HG03139 (cell line): ENCODE measurements at regions not wholly inside any gene's neighbourhood (a gene's known extent, or its start where the extent isn't known, plus 50 kb on each side); places are given as distances from the start of the nearest gene placed in this dataset.
"Not testable (repeated sequence)": the region's sequence is repeated elsewhere in the genome, so short reads cannot be mapped to it uniquely, and the experiment has no call there.

ENCODE experiments used
- ATAC-seq: cut with Tn5 transposase; IDR thresholded peaks from one replicate; pipeline ENCODE4 v1.9.1; 2021; ENCODE audit not compliant: unreplicated experiment

DNA sequence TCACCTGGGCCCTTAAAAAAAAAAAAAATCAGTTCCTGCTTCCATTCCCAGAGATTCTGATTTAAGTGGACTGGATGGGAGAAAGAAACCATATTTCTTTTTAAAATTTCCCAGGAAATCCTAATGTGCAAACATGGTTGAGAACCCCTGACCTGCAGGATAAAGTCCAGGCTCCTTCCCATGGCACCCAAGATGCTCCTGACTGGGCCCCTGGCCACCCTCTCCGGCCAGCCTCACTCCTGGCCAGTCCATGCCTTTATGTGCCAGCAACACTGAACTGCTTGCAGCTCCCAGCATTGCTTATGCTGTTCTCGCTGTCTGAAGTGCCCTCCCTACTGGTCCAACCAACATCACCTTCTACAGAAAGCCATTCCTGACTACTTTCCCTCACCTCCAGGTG is 93.9 kb downstream of the TEX35 start:
- ATAC-seq: no peak

DNA sequence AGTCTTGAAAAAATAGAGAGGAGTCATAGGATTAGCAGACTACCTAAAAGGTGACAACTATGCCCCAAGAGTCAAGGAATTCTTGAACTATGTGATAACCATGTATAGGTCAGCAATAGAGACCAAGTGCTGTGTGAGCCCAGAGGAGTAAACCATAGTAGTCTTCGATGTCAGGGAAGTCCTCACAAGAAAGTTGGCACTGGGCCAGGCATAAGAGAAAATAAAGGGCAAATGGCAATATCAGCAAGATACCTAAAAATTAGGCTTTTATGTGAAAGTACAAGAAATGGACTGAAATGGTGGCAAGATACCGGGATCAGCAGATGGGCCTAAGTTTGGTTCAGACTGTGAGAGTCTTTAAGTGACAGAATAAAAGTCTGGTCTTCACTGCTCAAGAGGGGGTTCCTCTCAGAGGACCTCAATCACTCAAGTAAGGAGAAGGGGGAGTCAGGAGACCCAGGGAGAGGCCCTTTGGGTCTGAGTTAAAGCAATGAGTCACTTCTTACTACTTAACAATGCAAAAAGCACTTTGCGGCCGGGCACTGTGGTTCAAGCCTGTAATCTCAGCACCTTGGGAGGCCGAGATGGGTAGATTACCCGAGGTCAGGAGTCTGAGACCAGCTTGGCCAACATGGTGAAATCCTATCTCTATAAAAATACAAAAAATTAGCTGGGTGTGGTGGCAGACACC is 95.0 kb downstream of the TEX35 start:
- peak; percentile 49 for ATAC-seq

DNA sequence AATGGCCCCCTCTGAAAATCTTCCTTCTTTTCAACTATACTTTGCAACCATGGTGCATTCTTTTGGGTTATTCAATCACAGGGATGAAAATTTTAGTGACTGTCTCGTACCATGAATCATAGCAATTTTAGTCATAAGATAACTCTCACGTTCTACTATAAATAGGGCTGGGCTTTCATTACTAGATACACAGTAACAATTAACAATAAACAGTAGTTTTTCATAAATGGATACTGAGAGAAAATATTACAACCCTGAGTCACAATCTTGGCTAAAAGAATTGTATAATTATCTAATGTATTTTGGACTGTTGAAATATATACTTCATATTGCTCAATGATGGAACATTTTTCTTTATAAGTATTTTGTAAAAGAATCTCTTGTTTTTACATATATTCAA is 96.1 kb downstream of the TEX35 start:
- ATAC-seq: no peak

DNA sequence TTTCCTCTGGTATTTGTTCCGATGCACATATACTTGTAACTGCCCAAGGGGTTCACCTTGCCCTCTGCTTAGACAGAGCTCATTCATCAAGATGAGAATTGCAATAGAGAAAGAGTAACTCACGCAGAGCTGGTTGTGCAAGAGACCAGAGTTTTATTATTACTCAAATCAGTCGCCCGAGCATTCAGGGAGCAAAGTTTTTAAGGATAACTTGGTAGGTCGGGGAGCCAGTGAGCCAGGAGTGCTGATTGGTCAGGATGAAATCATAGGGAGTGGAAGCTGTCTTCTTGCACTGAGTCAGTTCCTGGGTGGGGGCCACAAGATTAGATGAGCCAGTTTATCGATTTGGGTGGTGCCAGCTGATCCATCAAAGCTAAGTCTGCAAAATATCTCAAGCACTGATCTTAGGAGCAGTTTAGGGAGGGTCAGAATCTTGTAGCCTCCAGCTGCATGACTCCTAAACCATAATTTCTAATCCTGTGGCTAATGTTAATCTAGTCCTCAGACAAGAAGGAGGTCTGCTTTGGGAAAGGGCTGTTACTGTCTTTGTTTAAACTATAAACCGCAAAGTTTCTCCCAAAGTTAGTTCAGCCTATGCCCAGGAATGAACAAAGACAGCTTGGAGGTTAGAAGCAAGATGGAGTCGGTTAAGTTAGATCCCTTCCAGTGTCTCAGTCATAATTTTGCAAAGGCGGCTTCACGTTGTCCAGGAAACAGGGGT is 97.9 kb downstream of the TEX35 start:
- ATAC-seq: not testable (repeated sequence)

DNA sequence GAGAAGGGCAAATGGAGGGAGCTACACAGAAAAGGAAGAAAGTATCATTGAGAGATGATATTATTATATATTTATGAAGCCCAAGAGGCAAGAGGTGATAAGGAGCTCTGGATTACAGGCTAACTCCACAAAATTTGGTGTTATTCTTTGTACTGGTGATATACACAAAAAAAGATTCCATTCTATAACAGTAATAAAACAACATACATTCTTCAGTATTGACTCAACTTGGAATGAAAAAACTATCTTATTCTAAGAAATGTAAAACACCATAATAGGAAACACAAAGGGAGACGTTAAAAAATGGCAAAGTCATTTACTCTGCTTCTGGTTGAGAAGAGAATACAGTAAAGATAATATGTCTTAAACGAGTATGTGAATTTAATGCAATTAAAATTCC is 99.4 kb downstream of the TEX35 start:
- ATAC-seq: no peak

DNA sequence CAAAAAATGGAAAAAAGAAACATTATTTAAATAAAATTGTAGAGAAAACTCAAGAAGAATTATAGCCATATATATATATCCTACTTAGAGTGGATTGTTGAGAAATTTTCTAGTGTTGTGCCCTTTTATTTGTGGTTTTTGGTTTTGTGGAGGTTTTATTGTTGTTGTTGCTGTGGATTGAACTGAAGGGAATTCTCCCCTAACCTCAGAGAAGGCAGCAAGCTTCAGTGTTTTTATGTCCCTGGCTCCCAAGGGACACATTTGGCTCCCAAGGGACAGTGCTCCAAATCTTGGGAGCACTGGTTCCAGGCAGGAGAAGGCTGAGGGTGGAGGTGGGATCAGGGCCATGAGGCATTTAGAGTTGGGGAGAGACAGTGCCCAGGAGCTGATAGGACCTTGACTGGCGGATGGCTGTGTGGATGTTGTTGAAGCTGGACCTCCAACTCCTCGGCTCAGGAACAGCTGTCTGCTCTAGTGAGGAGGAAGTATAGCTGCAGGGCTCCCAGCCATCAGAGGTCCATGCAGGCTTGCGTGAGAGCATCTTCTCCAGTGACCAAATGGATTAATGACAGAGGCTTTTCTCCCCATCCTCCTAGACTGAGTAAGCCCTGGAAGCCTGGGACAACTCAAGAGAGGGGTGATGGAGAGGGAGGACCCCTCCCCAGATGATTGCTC is 100.5 kb downstream of the TEX35 start:
- no peak for ATAC-seq

DNA sequence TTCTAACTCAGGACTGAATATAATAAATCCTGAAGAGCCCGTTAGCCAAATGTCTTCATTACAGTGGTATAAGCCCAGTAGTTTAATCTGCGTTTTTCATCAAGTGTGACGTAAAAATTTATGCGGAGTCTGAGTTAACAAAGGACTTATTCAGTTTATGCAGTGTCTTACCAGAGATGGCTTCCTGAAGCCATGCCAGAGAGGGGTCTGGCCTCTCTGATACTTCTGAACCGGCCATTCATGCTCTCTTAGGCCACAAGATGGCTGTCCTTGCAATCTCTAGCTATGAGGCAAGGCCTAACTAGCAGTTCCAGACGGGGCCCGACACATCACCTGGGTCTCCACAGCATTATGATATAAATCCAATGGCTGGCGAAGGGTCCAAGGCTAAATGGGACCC is 101.4 kb downstream of the TEX35 start:
- no peak for ATAC-seq

DNA sequence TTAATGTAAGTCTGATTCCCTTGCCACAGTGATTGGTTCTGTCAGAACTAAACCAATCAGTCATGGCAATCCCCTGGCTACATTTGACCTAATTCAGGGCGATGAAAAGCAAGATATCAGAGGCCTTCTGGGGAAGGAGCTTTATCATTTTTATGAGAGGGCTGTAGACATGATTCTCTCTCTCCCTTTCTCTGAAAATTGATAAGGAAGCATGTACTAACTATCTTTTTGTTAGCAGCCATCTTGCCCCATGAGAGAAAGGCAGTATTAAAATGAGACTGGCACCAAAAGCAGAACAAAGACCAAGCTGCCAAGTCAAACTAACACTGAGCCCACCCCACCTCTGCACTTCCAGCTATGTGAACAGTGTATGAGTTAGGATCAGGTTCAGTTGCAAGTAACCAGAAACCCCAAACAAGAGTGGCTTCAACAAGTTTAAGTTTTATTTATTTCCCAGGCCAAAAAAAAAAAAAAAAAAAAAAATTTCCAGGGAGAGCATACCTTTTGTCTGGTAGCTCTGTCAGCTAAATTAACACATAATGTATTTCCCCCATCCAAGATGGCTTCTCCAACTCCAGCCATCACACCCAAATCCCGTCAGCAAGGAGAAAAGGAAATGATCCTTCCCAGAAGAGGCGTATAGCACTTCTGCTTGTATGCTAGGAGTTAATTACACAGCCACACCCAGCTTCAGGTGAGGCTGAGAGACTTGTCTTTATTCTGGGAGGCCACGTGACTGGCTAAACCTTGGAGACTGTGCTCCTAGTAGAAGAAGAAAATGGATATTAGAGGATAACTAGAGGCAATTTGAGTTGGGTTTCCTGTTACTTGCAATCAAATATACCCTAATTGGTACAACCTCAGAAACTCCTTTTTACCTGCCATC is 105.8 kb upstream of the RALGPS2 start:
- ATAC-seq: no peak

DNA sequence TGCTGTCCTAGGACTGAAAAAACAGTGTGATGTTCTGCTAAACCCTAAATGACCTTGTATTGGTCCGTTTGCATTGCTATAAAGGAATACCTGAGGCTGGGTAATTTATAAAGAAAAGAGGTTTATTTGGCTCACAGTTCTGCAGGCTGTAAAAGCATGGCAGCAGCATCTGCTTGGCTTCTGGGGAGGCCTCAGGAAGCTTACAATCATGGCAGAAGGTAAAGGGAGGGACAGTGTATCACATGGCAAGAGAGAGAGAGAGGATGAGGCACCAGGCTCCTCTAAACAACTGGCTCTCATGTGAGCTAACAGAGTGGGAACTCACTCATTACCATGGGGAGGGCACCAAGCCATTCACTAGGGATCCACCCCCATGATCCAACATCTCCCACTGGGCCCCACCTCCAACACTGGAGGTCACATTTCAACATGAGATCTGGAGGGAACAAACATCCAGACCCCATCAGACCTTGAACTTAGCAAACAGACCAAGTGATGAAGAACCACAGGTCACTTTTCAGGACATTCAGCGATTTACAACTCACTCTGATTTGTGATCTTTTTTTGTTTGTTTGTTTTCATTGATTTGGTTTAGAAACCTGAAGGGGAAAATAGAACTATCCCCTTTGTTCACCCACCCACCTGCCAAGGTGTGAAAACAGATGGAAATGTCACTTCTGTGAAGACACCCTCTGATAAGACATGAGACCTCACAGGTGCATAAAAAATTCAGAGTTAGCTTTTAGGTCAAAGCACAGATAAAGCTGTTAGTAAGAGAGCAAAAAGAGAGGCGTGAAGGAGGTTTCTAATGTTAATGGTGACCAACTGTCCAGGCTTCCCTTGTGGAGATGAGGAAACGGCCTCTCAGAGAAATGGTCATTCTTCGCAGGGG is 104.2 kb upstream of the RALGPS2 start:
- no peak for ATAC-seq

DNA sequence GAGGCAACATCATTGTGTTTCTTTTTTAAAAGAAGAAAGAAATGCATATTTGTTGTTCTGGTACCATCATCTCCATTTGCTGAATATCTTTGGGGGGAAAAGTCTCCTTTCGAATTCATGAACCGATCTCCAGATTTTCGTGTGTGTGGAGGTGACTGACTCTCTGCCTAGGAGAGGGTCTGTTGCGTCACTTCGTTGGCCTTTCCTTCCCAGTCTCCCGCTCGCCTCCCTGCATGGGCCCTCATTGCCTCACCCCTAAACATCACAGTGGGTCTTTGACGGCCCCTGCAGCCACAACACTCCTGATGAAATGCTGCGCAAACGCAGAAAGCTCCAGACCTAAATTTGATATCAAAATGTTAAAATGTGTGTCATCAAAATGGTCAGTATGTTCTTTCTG is 103.2 kb upstream of the RALGPS2 start:
- no peak for ATAC-seq

DNA sequence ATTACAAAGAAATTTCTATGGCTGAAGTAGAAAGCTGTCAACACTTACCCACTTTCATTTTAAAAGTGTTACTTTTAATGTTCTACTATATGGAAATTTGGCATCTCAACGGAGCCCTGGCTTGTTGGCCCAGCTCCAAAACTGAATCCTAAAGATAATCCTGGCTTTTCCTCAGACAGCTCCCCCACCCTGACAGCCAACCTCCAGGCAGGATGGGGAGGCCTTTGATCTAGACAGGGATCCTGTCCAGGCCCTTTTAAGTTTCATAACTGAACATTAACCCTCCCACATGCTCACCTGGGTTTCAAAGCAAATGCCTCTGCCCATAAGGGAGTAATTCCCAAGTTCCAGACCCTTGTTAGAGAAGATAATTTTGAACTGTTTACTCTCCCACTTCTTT is 99.3 kb upstream of the RALGPS2 start:
- no peak for ATAC-seq

DNA sequence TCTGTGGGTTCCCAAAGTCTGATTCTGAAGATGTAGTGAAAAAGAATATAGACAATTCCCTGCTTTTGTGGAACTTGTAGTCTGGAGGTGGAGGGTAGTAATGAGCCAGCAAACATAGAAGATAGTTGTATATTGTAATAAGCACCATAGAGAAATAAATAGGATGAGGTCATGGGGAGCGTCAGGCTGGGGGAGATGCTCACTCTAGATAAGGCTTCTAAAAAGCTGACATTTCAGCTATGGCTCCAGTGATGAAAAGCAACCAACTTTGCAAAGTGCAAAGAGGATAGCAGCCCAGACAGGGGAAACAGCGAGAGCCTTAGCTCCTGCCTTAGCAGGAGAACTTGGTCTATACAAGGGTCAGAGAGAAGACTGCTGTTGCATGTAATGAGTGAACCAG is 98.0 kb upstream of the RALGPS2 start:
- no peak for ATAC-seq

DNA sequence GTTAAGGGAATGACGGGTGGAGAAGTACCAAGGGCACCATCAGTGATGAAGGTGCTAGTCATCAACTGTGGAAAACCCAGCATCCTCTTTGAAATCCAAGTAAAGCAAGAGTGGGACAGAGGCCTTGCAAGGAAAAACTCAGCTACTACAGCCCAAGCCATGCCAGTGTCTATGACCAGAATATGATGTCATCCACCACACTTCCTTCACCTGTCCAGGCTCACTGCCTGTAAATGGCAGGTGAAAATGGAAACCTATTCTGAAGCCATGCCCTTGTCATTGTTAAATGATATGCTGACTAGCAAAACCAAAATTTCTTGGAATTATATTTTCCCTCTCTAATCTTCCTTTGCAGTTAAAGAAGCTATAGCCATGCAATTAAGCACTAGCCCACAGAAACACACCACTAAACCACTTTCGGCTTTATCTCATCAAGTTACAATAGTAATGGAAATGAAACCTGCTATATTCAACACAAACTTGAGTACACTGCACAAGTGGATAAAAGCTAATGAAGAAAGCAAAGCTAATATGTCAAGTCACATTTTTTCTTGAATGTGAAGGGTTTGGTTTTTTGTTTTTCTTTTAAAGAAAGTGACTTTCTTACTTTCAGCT is 96.3 kb upstream of the RALGPS2 start:
- no peak for ATAC-seq

DNA sequence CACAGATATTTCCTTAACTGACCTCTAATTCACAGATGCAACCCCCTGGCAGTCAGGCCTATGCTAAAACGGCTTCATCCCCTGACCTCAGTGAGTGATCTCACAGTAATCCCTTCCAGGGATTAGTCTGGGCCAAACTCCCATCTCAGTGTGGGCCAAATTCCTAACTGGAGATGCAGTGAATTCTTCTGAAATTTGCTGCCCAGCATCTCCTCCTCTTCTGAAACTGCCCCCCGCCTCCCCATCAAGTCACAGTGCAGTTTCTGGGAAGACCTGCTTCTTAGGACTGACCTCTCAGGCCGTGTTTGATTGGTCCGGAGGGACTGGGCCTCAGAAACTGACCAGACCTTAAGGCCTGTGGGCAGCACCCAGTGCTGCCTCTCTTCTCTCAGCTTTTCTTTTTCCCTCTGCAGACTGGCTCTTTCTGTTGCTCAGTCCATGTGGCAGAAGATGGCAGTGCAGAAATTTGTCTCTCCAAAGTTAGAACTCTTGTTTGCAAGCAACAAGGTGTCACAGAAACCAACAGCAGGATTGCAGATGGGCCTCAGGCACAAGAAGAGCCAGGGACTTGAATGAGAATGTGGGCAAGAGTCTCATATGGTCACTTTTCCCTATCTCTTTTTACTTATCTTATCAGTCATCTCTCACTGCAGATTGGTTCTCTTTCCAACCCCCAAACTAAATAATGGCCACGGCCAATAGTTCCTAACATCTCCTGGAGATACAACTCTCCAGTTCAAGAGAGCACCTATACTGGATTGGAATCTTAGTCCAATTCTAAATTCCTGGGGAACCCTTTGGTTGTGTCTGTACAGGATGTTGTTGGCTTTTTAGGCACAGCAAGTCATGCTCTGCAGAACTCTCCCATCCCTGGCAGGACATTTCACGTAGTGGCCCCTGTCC is 95.5 kb upstream of the RALGPS2 start:
- no peak for ATAC-seq

DNA sequence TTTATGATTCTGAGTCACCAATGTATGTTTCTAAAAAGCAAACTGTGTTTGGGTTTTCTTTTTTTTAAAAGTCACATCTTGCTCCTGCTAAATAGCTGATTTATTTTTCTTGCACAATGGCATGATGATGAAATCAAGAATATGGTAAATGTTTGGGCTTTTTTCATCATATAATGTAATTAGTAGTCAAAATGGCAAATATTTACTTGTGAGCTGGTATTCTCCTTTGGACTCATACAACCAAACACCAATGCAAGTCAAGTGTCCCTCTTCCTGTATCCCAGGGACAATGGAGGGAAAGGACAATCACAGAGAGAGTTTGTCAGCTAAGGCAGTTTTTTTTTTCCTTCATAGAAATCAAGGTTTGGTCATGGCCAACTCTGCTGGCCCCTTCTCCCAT is 94.6 kb upstream of the RALGPS2 start:
- ATAC-seq: no peak

DNA sequence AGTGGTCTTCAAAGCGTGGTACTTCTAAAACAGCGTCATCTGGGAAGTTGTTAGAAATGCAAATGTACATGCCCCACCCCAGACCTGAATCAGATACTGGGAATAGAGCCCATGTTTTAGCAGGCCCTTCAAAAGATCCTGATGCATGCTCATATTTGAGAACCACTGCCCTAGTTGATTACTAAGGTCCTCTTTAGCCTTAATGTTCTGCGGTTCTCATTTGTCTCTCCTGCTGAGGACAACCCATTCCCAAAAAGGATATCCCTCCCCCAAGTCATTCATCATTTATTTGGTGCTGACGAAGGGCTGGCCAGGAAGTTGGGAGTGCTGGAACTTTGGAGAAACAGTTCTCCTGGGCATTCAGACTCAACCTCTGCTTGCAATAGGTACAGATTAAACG is 92.4 kb upstream of the RALGPS2 start:
- ATAC-seq: no peak

DNA sequence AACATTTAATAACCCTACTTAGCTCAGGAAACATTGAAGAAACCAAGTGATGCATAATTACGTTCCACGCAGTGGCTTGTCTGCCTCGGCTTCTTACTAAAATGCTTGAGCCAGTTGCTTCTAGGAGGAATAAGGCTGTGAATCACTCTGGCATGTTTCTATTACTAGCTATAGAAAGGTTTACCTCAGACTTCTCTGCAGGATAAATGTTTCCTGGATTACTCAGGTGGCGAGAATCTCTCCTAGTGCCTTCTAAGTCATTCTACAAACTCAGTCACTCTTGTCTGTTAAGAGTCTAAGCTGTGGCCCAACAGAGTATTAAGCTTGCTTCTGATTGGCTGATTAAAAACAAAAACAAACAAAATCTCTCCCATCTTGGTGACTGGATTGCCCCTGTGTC is 92.0 kb upstream of the RALGPS2 start:
- ATAC-seq: no peak

DNA sequence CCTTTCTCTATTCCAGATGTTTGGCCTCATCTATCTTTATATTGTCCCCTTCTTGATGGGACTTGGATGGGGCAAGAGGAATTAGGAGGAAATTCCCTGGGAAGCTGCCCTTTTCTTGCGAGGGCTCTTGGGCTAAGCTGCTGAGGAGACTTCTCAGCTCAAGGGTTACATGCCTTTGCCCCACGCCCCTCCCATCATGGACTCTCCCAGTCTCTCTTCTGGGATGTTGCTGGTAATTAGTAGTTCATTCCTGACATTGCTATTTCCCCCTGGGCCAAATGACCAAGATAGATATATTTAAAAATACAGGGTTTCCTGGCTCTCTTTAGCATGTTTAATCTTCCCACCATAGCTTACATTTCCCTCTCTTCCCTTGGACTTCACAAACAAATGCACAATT is 90.6 kb upstream of the RALGPS2 start:
- no peak for ATAC-seq

DNA sequence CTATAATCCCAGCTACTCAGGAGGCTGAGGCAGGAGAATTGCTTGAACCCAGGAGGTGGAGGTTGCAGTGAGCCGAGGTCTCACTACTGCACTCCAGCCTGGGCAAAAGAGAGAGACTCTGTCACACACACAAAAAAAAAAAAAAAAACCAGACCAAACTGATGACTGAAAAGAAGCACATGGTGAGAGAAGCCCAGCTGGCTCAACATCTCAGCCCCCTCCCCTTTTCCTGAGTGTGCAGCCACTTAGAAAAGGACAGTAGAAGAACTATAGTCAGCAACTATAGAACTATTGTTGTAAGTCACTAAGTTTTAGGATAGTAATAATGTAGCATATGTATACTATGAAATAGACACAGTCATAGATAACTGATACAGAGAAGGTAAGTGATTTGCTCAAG is 87.2 kb upstream of the RALGPS2 start:
- ATAC-seq: no peak
